ENCODE measurements at regions not wholly inside any gene's neighbourhood (a gene's known extent, or its start where the extent isn't known, plus 50 kb on each side); places are given as distances from the start of the nearest gene placed in this dataset.

DNA sequence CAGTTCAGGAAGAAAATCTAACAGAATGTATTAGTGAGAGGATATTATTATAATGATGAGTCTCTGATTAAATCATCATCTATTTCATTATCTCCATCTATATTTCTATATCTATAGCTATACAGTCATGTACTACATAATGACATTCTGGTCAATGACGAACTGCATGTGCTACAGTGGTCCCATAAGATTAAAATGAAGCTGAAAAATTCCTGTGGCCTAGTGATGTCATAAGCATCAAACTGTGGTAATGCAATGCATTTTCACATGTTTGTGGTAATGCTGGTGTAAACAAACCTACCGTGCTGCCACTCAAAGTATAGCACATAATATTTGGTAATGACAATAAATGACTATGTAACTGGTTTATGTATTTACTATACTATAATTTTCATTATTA lies 1127.9 kb upstream of the CHAC2 start:
- TF ChIP-seq, protein P1, sequence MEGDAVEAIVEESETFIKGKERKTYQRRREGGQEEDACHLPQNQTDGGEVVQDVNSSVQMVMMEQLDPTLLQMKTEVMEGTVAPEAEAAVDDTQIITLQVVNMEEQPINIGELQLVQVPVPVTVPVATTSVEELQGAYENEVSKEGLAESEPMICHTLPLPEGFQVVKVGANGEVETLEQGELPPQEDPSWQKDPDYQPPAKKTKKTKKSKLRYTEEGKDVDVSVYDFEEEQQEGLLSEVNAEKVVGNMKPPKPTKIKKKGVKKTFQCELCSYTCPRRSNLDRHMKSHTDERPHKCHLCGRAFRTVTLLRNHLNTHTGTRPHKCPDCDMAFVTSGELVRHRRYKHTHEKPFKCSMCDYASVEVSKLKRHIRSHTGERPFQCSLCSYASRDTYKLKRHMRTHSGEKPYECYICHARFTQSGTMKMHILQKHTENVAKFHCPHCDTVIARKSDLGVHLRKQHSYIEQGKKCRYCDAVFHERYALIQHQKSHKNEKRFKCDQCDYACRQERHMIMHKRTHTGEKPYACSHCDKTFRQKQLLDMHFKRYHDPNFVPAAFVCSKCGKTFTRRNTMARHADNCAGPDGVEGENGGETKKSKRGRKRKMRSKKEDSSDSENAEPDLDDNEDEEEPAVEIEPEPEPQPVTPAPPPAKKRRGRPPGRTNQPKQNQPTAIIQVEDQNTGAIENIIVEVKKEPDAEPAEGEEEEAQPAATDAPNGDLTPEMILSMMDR (conservative IDR thresholded peaks at IDR 0.05), result no peak
- no peak for TF ChIP-seq EZH2 (IDR thresholded peaks at IDR 0.05; ENCODE audit: low read depth)
- H3K9me2 ChIP-seq (ENCODE audit: insufficient read depth), result no peaks in the 10 kb centered on the region
- H4K20me1 ChIP-seq (ENCODE audit: insufficient read depth), result no peaks in the 10 kb centered on the region
- intact Hi-C loops (cut with micrococcal nuclease; ENCODE audit: unreplicated experiment), result no loop called here
- no TSS peak for BruUV-seq (replicated peaks)
- H3K4me1 ChIP-seq (replicated peaks; ENCODE audit: insufficient read depth), result no peaks in the 10 kb centered on the region
- DNase-seq, result no peak
- no peaks in the 10 kb centered on the region for H3K36me3 ChIP-seq (ENCODE audit: low read depth)
- H3F3A ChIP-seq (ENCODE audit: insufficient read depth, low read depth), result no peaks in the 10 kb centered on the region
- no peaks in the 10 kb centered on the region for H3K79me2 ChIP-seq (ENCODE audit: low read depth)
- POLR2A ChIA-PET (ENCODE audit: unreplicated experiment), result no interaction called here
- no peak overlapping the region for H3K4me3 ChIP-seq
- CTCF ChIA-PET, result no interaction called here
- H2AFZ ChIP-seq, result no peak overlapping the region
- no peaks in the 10 kb centered on the region for H3K9me3 ChIP-seq (ENCODE audit: insufficient read depth, low read depth)
- no peak overlapping the region for H3K4me2 ChIP-seq
- H3K27ac ChIP-seq, result no peak overlapping the region
- H3K27me3 ChIP-seq (ENCODE audit: insufficient read depth, low read depth), result no peaks in the 10 kb centered on the region

DNA sequence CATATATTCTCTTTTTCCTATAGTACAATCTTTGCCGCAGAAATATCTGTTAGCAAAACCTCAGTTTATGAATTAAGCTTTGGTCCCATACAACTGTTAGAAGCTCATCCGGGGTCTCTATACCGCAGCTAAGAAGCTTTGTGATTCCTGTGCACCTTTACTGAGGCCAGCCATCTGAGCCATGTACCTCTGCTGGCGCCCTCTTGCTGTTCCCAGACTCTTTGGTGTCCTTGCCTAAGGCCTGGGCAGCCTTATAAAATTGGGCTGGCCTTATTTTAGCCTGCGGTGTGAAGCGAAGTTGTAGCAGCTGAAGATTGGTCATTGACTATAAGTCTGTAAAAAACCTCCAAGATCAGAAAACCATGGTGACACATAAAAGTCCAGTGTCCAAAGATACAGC lies 1135.1 kb upstream of the CHAC2 start:
- intact Hi-C loops (cut with micrococcal nuclease; ENCODE audit: unreplicated experiment), result no loop called here
- H3K4me3 ChIP-seq, result no peak overlapping the region
- CTCF ChIA-PET, result interaction anchor here (0.5 kb wide), 1 partner anchor 639 kb away, joined by 3 read pairs; no protein-coding TSS in a partner anchor
- H3K27ac ChIP-seq, result no peak overlapping the region
- H3K36me3 ChIP-seq (ENCODE audit: low read depth), result no peaks in the 10 kb centered on the region
- H3K9me2 ChIP-seq (ENCODE audit: insufficient read depth), result no peaks in the 10 kb centered on the region
- no peaks in the 10 kb centered on the region for H4K20me1 ChIP-seq (ENCODE audit: insufficient read depth)
- no peaks in the 10 kb centered on the region for H3K79me2 ChIP-seq (ENCODE audit: low read depth)
- POLR2A ChIA-PET (ENCODE audit: unreplicated experiment), result no interaction called here
- H3F3A ChIP-seq (ENCODE audit: insufficient read depth, low read depth), result no peaks in the 10 kb centered on the region
- H3K9me3 ChIP-seq (ENCODE audit: insufficient read depth, low read depth), result no peaks in the 10 kb centered on the region
- TF ChIP-seq, protein P1 (conservative IDR thresholded peaks at IDR 0.05), result no peak
- TF ChIP-seq EZH2 (IDR thresholded peaks at IDR 0.05; ENCODE audit: low read depth), result no peak
- no peaks in the 10 kb centered on the region for H3K4me1 ChIP-seq (replicated peaks; ENCODE audit: insufficient read depth)
- no peak overlapping the region for H2AFZ ChIP-seq
- H3K27me3 ChIP-seq (ENCODE audit: insufficient read depth, low read depth), result no peaks in the 10 kb centered on the region
- BruUV-seq (replicated peaks), result no TSS peak
- H3K4me2 ChIP-seq, result no peak overlapping the region
- DNase-seq, result no peak

DNA sequence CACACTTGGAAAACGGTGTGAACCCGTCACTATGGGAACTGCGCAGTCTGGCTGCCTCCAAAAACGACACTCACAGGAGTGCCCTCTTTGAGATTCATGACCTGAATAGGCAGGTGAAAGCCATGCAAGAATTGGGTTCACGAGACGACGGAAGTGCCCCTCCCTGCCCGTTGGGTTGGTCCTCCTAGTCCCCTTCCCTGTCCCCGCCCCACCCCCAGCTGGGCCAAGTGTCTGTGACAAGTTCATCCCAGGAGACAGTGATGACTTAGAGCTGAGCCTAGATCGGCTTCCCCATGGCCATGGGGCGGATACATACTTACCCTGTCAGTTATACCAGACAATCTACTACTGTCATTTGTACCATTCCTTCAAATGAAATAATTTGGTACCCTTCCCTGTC lies 1137.7 kb upstream of the CHAC2 start:
- H3F3A ChIP-seq (ENCODE audit: insufficient read depth, low read depth), result no peaks in the 10 kb centered on the region
- CTCF ChIA-PET, result no interaction called here
- peaks cover 5% of the 10 kb centered on the region; the same call in 1 of the 2 replicates for H3K9me2 ChIP-seq (ENCODE audit: insufficient read depth)
- H3K4me2 ChIP-seq, result no peak overlapping the region
- no peak overlapping the region for H3K27ac ChIP-seq
- no peaks in the 10 kb centered on the region for H3K79me2 ChIP-seq (ENCODE audit: low read depth)
- H3K27me3 ChIP-seq (ENCODE audit: insufficient read depth, low read depth), result no peaks in the 10 kb centered on the region
- no peak overlapping the region for H2AFZ ChIP-seq
- TF ChIP-seq, protein P1 (conservative IDR thresholded peaks at IDR 0.05), result no peak
- no peak for TF ChIP-seq EZH2 (IDR thresholded peaks at IDR 0.05; ENCODE audit: low read depth)
- POLR2A ChIA-PET (ENCODE audit: unreplicated experiment), result no interaction called here
- no peaks in the 10 kb centered on the region for H3K9me3 ChIP-seq (ENCODE audit: insufficient read depth, low read depth)
- H3K4me1 ChIP-seq (replicated peaks; ENCODE audit: insufficient read depth), result no peaks in the 10 kb centered on the region
- no peak overlapping the region for H3K4me3 ChIP-seq
- intact Hi-C loops (cut with micrococcal nuclease; ENCODE audit: unreplicated experiment), result no loop called here
- H4K20me1 ChIP-seq (ENCODE audit: insufficient read depth), result no peaks in the 10 kb centered on the region
- BruUV-seq (replicated peaks), result no TSS peak
- no peak for DNase-seq
- no peaks in the 10 kb centered on the region for H3K36me3 ChIP-seq (ENCODE audit: low read depth)

Measured in PC-9 (cell line).